Tibial nerve (tissue), 3 donors: ENCODE measurements at regions not wholly inside any gene's neighbourhood (a gene's known extent, or its start where the extent isn't known, plus 50 kb on each side); places are given as distances from the start of the nearest gene placed in this dataset.

Experiments
- POLR2A ChIP-seq, 2 donors: fragments of 450-650 bp; IDR thresholded peaks; one replicate each; pipeline ENCODE4 v1.6.1; 2017; ENCODE audit warnings: antibody characterized with exemption in 2 of 2, mild to moderate bottlenecking in 2 of 2, moderate library complexity in 2 of 2
- TF ChIP-seq, protein P1 (sequence below), 5 experiments: fragments of 200-600 bp in 3 of 5; fragments of 450-650 bp in 2 of 5; sonication (generic) in 3 of 5; IDR thresholded peaks; one replicate each; pipeline ENCODE4 v1.5.1; 2016 to 2019; ENCODE audit warnings: antibody characterized with exemption in 5 of 5, mild to moderate bottlenecking in 3 of 5, moderate library complexity in 2 of 5

GRCh38 chr1:163813251-163813650, 491.5 kb downstream of the NUF2 start:
- TF ChIP-seq, protein P1, sequence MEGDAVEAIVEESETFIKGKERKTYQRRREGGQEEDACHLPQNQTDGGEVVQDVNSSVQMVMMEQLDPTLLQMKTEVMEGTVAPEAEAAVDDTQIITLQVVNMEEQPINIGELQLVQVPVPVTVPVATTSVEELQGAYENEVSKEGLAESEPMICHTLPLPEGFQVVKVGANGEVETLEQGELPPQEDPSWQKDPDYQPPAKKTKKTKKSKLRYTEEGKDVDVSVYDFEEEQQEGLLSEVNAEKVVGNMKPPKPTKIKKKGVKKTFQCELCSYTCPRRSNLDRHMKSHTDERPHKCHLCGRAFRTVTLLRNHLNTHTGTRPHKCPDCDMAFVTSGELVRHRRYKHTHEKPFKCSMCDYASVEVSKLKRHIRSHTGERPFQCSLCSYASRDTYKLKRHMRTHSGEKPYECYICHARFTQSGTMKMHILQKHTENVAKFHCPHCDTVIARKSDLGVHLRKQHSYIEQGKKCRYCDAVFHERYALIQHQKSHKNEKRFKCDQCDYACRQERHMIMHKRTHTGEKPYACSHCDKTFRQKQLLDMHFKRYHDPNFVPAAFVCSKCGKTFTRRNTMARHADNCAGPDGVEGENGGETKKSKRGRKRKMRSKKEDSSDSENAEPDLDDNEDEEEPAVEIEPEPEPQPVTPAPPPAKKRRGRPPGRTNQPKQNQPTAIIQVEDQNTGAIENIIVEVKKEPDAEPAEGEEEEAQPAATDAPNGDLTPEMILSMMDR (IDR thresholded peaks at IDR 0.05) = no peak
- no peak for TF ChIP-seq POLR2A (IDR thresholded peaks at IDR 0.05)
